ENCODE measurements at regions not wholly inside any gene's neighbourhood (a gene's known extent, or its start where the extent isn't known, plus 50 kb on each side); places are given as distances from the start of the nearest gene placed in this dataset.

- no peak for DNase-seq (ENCODE audit: extremely low read depth, low read depth)
Observed at GRCh38 chr13:56909896-56910600, 230.7 kb upstream of the PRR20A start.

GRCh38 chr13:56917966-56918365 lies 222.8 kb upstream of the PRR20A start:
- no peak for DNase-seq (ENCODE audit: extremely low read depth, low read depth)

- no peak for DNase-seq (ENCODE audit: extremely low read depth, low read depth)
Observed at GRCh38 chr13:56923626-56924140, 217.0 kb upstream of the PRR20A start.

- no peak for DNase-seq (ENCODE audit: extremely low read depth, low read depth)
Observed at GRCh38 chr13:56924401-56924800, 216.3 kb upstream of the PRR20A start.

GRCh38 chr13:56932104-56932503 lies 208.6 kb upstream of the PRR20A start:
- DNase-seq (ENCODE audit: extremely low read depth, low read depth): no peak

GRCh38 chr13:56953965-56954364 lies 186.8 kb upstream of the PRR20A start:
- no peak for DNase-seq (ENCODE audit: extremely low read depth, low read depth)

GRCh38 chr13:56975647-56976046 lies 165.1 kb upstream of the PRR20A start:
- DNase-seq (ENCODE audit: extremely low read depth, low read depth): no peak

- no peak for DNase-seq (ENCODE audit: extremely low read depth, low read depth)
Observed at GRCh38 chr13:56980856-56981255, 159.9 kb upstream of the PRR20A start.

GRCh38 chr13:56986121-56986520 lies 154.6 kb upstream of the PRR20A start:
- no peak for DNase-seq (ENCODE audit: extremely low read depth, low read depth)

- DNase-seq (ENCODE audit: extremely low read depth, low read depth): no peak
Observed at GRCh38 chr13:56988543-56988942, 152.2 kb upstream of the PRR20A start.

- no peak for DNase-seq (ENCODE audit: extremely low read depth, low read depth)
Observed at GRCh38 chr13:57003682-57004081, 137.0 kb upstream of the PRR20A start.

GRCh38 chr13:57017357-57017756 lies 123.4 kb upstream of the PRR20A start:
- no peak for DNase-seq (ENCODE audit: extremely low read depth, low read depth)

- DNase-seq (ENCODE audit: extremely low read depth, low read depth): no peak
Observed at GRCh38 chr13:57018915-57019314, 121.8 kb upstream of the PRR20A start.

GRCh38 chr13:57030671-57031070 lies 110.0 kb upstream of the PRR20A start:
- DNase-seq (ENCODE audit: extremely low read depth, low read depth): no peak

GRCh38 chr13:57036290-57036689 lies 104.4 kb upstream of the PRR20A start:
- DNase-seq (ENCODE audit: extremely low read depth, low read depth): no peak

GRCh38 chr13:57044910-57045309 lies 95.8 kb upstream of the PRR20A start:
- DNase-seq (ENCODE audit: extremely low read depth, low read depth): no peak

GRCh38 chr13:57045826-57046546 lies 94.7 kb upstream of the PRR20A start:
- DNase-seq (ENCODE audit: extremely low read depth, low read depth): no peak

GRCh38 chr13:57056601-57057180 lies 84.0 kb upstream of the PRR20A start:
- no peak for DNase-seq (ENCODE audit: extremely low read depth, low read depth)

GRCh38 chr13:57063007-57063406 lies 77.7 kb upstream of the PRR20A start:
- DNase-seq (ENCODE audit: extremely low read depth, low read depth): no peak

- DNase-seq (ENCODE audit: extremely low read depth, low read depth): no peak
Observed at GRCh38 chr13:57073983-57074382, 66.7 kb upstream of the PRR20A start.

- no peak for DNase-seq (ENCODE audit: extremely low read depth, low read depth)
Observed at GRCh38 chr13:57075588-57075987, 65.1 kb upstream of the PRR20A start.

- DNase-seq (ENCODE audit: extremely low read depth, low read depth): no peak
Observed at GRCh38 chr13:57087006-57087405, 53.7 kb upstream of the PRR20A start.
